Neural crest cell (in vitro differentiated cells): ENCODE measurements at regions not wholly inside any gene's neighbourhood (a gene's known extent, or its start where the extent isn't known, plus 50 kb on each side); places are given as distances from the start of the nearest gene placed in this dataset.

Experiments
- DNase-seq: peaks from one replicate; pipeline ENCODE4 v3.0.0; 2021; ENCODE audit warnings: low read depth, mixed read lengths, low spot score
- H3K27ac Mint-ChIP-seq: one replicate; pipeline ENCODE4 v1.8.0; 2021; ENCODE audit warnings: mild to moderate bottlenecking, mixed read lengths; ENCODE audit not compliant: unreplicated experiment
- H3K27me3 Mint-ChIP-seq: 2 replicates; pipeline ENCODE4 v1.8.0; 2021; ENCODE audit warnings: low read depth, mild to moderate bottlenecking, mixed read lengths
- H3K36me3 Mint-ChIP-seq: 2 replicates; pipeline ENCODE4 v1.8.0; 2021; ENCODE audit warnings: low read depth, mild to moderate bottlenecking, mixed read lengths
- H3K4me1 Mint-ChIP-seq: 2 replicates; pipeline ENCODE4 v1.8.0; 2021; ENCODE audit warnings: mixed read lengths
- H3K4me3 Mint-ChIP-seq: one replicate; pipeline ENCODE4 v1.8.0; 2021; ENCODE audit warnings: mild to moderate bottlenecking, mixed read lengths
- H3K9me3 Mint-ChIP-seq: 2 replicates; pipeline ENCODE4 v1.8.0; 2021; ENCODE audit warnings: mixed read lengths
- CTCF ChIP-seq: fragments of 200-600 bp; sonication (generic); conservative IDR thresholded peaks from 2 replicates; pipeline ENCODE4 v1.5.0; 2021; ENCODE audit warnings: antibody characterized with exemption, mild to moderate bottlenecking

- no peaks in the 10 kb centered on the region for H3K36me3 Mint-ChIP-seq
- H3K9me3 Mint-ChIP-seq = peaks cover 3% of the 10 kb centered on the region
- no peak overlapping the region for H3K27ac Mint-ChIP-seq
These were observed 78.6 kb upstream of the ZFHX3 start for GRCh38 chr16:73126525-73126853.

GRCh38 chr16:73125850-73126524 is 78.1 kb upstream of the ZFHX3 start:
- TF ChIP-seq CTCF = no peak
- DNase-seq = no peak
- no peaks in the 10 kb centered on the region for H3K27me3 Mint-ChIP-seq
- no peaks in the 10 kb centered on the region for H3K36me3 Mint-ChIP-seq
- H3K27ac Mint-ChIP-seq = no peak overlapping the region
- H3K9me3 Mint-ChIP-seq = peaks cover 3% of the 10 kb centered on the region
- peaks cover 24% of the 10 kb centered on the region for H3K4me1 Mint-ChIP-seq
- no peak overlapping the region for H3K4me3 Mint-ChIP-seq

More at GRCh38 chr16:73126525-73126853, 78.6 kb upstream of the ZFHX3 start:
- DNase-seq = no peak
- no peaks in the 10 kb centered on the region for H3K27me3 Mint-ChIP-seq
- H3K4me3 Mint-ChIP-seq = no peak overlapping the region
- no peak for TF ChIP-seq CTCF
- peaks cover 24% of the 10 kb centered on the region for H3K4me1 Mint-ChIP-seq

GRCh38 chr16:73124665-73125375 is 76.9 kb upstream of the ZFHX3 start:
- no peak for DNase-seq
- Mint-ChIP-seq H3K4me3 (no peak overlapping the region), H3K27me3 (no peaks in the 10 kb centered on the region), H3K9me3 (peaks cover 3% of the 10 kb centered on the region), H3K27ac (peak overlapping the region; percentile 4), H3K36me3 (no peaks in the 10 kb centered on the region), H3K4me1 (peaks cover 24% of the 10 kb centered on the region)
- TF ChIP-seq CTCF = no peak

GRCh38 chr16:73124097-73124652 is 76.2 kb upstream of the ZFHX3 start:
- Mint-ChIP-seq H3K27ac (peak overlapping the region; percentile 4), H3K27me3 (no peaks in the 10 kb centered on the region), H3K36me3 (no peaks in the 10 kb centered on the region), H3K9me3 (peaks cover 3% of the 10 kb centered on the region), H3K4me1 (peaks cover 24% of the 10 kb centered on the region), H3K4me3 (no peak overlapping the region)
- no peak for TF ChIP-seq CTCF
- DNase-seq = no peak

GRCh38 chr16:73122604-73123391 is 74.9 kb upstream of the ZFHX3 start:
- Mint-ChIP-seq H3K9me3 (peaks cover 2% of the 10 kb centered on the region), H3K27ac (peak overlapping the region; percentile 83), H3K4me1 (peaks cover 24% of the 10 kb centered on the region), H3K4me3 (no peak overlapping the region), H3K27me3 (no peaks in the 10 kb centered on the region), H3K36me3 (peaks cover 1% of the 10 kb centered on the region)
- no peak for TF ChIP-seq CTCF
- no peak for DNase-seq
